ENCODE measurements at regions not wholly inside any gene's neighbourhood (a gene's known extent, or its start where the extent isn't known, plus 50 kb on each side); places are given as distances from the start of the nearest gene placed in this dataset.
A peak's percentile ranks its signal among the peaks of the same experiment; 100 is the strongest.

DNA sequence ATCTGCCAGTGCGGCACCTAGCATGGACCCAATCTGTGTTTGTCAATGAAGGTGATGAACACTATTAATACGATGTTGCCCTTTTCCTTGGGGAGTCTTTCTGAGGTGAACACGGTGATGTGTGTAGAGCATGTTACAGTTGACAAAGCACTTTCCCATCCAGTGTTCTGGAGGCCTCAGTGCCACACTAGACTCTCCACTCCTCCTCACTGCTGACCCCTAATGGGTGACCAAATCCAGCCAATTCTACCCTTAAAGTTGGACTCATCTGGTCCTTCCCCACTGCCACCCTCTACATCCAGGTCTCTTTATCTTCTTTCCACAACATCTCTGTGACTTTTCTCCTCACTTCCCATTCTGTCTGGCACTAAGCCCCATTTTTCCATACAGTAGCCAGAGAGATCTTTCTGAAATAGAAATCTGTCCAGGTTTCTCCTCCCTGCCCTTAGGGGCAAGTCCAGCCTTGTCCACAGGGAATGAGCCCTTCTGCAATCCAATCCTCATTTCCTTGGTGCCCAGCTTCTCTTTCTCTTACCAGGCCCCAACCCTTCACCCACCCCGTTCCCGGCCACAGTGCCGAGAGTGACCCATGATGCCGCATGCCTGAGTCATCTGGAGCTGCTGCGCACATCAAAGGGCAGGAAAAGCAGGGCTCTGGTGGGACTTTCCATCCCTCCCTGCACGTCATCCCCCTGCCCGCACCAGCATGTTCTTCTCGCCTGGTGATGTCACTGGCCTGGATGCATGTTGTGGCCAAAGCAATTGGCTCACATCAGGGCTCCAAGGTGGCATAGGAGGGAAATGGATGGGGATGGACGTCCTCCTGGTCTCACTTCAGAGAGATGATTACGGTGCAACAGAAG, 64.2 kb downstream of the RASSF10 start (continued):
- TF ChIP-seq, protein P1, sequence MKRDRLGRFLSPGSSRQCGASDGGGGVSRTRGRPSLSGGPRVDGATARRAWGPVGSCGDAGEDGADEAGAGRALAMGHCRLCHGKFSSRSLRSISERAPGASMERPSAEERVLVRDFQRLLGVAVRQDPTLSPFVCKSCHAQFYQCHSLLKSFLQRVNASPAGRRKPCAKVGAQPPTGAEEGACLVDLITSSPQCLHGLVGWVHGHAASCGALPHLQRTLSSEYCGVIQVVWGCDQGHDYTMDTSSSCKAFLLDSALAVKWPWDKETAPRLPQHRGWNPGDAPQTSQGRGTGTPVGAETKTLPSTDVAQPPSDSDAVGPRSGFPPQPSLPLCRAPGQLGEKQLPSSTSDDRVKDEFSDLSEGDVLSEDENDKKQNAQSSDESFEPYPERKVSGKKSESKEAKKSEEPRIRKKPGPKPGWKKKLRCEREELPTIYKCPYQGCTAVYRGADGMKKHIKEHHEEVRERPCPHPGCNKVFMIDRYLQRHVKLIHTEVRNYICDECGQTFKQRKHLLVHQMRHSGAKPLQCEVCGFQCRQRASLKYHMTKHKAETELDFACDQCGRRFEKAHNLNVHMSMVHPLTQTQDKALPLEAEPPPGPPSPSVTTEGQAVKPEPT (CRISPR knock-in tag; IDR thresholded peaks at IDR 0.05; ENCODE audit: low read depth): no peak
- TF ChIP-seq REXO4 (CRISPR knock-in tag; IDR thresholded peaks at IDR 0.05; ENCODE audit: borderline replicate concordance) (no peak), TCF7 (IDR thresholded peaks at IDR 0.05; ENCODE audit: low read depth) (peak; percentile 51; the same call in 1 of the 2 replicates), YY1 (IDR thresholded peaks at IDR 0.05; ENCODE audit: insufficient read depth, insufficient replicate concordance, low read depth, low read length) (no peak), NR2F2 (IDR thresholded peaks at IDR 0.05; ENCODE audit: borderline replicate concordance, low read depth) (no peak), DNMT3B (CRISPR knock-in tag; conservative IDR thresholded peaks at IDR 0.05) (no peak), SMC3 (IDR thresholded peaks at IDR 0.05; ENCODE audit: low read length) (no peak), ZNF737 (CRISPR knock-in tag; IDR thresholded peaks at IDR 0.05; ENCODE audit: borderline replicate concordance) (no peak), ZNF530 (CRISPR knock-in tag; IDR thresholded peaks at IDR 0.05; ENCODE audit: low read depth) (no peak), ZNF782 (CRISPR knock-in tag; IDR thresholded peaks at IDR 0.05; ENCODE audit: borderline replicate concordance) (no peak)
- TF ChIP-seq, protein P2, sequence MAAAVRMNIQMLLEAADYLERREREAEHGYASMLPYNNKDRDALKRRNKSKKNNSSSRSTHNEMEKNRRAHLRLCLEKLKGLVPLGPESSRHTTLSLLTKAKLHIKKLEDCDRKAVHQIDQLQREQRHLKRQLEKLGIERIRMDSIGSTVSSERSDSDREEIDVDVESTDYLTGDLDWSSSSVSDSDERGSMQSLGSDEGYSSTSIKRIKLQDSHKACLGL (CRISPR knock-in tag; IDR thresholded peaks at IDR 0.05): no peak
- TF ChIP-seq, protein P3, sequence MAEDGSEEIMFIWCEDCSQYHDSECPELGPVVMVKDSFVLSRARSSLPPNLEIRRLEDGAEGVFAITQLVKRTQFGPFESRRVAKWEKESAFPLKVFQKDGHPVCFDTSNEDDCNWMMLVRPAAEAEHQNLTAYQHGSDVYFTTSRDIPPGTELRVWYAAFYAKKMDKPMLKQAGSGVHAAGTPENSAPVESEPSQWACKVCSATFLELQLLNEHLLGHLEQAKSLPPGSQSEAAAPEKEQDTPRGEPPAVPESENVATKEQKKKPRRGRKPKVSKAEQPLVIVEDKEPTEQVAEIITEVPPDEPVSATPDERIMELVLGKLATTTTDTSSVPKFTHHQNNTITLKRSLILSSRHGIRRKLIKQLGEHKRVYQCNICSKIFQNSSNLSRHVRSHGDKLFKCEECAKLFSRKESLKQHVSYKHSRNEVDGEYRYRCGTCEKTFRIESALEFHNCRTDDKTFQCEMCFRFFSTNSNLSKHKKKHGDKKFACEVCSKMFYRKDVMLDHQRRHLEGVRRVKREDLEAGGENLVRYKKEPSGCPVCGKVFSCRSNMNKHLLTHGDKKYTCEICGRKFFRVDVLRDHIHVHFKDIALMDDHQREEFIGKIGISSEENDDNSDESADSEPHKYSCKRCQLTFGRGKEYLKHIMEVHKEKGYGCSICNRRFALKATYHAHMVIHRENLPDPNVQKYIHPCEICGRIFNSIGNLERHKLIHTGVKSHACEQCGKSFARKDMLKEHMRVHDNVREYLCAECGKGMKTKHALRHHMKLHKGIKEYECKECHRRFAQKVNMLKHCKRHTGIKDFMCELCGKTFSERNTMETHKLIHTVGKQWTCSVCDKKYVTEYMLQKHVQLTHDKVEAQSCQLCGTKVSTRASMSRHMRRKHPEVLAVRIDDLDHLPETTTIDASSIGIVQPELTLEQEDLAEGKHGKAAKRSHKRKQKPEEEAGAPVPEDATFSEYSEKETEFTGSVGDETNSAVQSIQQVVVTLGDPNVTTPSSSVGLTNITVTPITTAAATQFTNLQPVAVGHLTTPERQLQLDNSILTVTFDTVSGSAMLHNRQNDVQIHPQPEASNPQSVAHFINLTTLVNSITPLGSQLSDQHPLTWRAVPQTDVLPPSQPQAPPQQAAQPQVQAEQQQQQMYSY (CRISPR knock-in tag; IDR thresholded peaks at IDR 0.05): no peak
- TF ChIP-seq, protein P4, sequence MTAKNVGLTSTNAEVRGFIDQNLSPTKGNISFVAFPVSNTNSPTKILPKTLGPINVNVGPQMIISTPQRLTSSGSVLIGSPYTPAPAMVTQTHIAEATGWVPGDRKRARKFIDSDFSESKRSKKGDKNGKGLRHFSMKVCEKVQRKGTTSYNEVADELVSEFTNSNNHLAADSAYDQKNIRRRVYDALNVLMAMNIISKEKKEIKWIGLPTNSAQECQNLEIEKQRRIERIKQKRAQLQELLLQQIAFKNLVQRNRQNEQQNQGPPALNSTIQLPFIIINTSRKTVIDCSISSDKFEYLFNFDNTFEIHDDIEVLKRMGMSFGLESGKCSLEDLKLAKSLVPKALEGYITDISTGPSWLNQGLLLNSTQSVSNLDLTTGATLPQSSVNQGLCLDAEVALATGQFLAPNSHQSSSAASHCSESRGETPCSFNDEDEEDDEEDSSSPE (CRISPR knock-in tag; IDR thresholded peaks at IDR 0.05): no peak
- TF ChIP-seq, protein P5, sequence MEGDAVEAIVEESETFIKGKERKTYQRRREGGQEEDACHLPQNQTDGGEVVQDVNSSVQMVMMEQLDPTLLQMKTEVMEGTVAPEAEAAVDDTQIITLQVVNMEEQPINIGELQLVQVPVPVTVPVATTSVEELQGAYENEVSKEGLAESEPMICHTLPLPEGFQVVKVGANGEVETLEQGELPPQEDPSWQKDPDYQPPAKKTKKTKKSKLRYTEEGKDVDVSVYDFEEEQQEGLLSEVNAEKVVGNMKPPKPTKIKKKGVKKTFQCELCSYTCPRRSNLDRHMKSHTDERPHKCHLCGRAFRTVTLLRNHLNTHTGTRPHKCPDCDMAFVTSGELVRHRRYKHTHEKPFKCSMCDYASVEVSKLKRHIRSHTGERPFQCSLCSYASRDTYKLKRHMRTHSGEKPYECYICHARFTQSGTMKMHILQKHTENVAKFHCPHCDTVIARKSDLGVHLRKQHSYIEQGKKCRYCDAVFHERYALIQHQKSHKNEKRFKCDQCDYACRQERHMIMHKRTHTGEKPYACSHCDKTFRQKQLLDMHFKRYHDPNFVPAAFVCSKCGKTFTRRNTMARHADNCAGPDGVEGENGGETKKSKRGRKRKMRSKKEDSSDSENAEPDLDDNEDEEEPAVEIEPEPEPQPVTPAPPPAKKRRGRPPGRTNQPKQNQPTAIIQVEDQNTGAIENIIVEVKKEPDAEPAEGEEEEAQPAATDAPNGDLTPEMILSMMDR (CRISPR knock-in tag; IDR thresholded peaks at IDR 0.05): peak; percentile 24; the same call in 1 of the 2 replicates
- TF ChIP-seq, protein P6, sequence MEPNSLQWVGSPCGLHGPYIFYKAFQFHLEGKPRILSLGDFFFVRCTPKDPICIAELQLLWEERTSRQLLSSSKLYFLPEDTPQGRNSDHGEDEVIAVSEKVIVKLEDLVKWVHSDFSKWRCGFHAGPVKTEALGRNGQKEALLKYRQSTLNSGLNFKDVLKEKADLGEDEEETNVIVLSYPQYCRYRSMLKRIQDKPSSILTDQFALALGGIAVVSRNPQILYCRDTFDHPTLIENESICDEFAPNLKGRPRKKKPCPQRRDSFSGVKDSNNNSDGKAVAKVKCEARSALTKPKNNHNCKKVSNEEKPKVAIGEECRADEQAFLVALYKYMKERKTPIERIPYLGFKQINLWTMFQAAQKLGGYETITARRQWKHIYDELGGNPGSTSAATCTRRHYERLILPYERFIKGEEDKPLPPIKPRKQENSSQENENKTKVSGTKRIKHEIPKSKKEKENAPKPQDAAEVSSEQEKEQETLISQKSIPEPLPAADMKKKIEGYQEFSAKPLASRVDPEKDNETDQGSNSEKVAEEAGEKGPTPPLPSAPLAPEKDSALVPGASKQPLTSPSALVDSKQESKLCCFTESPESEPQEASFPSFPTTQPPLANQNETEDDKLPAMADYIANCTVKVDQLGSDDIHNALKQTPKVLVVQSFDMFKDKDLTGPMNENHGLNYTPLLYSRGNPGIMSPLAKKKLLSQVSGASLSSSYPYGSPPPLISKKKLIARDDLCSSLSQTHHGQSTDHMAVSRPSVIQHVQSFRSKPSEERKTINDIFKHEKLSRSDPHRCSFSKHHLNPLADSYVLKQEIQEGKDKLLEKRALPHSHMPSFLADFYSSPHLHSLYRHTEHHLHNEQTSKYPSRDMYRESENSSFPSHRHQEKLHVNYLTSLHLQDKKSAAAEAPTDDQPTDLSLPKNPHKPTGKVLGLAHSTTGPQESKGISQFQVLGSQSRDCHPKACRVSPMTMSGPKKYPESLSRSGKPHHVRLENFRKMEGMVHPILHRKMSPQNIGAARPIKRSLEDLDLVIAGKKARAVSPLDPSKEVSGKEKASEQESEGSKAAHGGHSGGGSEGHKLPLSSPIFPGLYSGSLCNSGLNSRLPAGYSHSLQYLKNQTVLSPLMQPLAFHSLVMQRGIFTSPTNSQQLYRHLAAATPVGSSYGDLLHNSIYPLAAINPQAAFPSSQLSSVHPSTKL (CRISPR knock-in tag; IDR thresholded peaks at IDR 0.05): peak; percentile 27; the same call in 1 of the 2 replicates

Measured in HepG2 (cell line).